ENCODE measurements at regions not wholly inside any gene's neighbourhood (a gene's known extent, or its start where the extent isn't known, plus 50 kb on each side); places are given as distances from the start of the nearest gene placed in this dataset.

DNA sequence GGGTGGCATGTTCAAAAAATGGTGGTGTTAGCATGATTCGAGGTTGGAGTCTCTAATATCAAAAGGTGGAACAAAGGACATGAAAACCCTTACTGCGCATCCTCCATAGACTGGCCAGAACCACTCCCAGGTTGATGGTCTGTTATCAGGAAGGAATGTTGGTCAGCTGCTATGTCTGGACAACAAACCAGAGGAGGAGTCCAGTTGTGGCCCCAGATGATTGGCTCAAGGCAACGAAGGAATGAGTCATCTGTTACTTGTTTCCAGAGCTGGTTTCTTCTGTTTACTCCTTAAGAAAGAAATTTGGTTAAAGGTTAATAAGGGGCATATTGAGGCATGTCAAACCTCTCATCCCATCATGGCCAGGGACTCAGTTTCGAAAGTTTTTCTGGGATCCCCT, 56.8 kb upstream of the GRIA4 start:
- TF ChIP-seq, protein P1, sequence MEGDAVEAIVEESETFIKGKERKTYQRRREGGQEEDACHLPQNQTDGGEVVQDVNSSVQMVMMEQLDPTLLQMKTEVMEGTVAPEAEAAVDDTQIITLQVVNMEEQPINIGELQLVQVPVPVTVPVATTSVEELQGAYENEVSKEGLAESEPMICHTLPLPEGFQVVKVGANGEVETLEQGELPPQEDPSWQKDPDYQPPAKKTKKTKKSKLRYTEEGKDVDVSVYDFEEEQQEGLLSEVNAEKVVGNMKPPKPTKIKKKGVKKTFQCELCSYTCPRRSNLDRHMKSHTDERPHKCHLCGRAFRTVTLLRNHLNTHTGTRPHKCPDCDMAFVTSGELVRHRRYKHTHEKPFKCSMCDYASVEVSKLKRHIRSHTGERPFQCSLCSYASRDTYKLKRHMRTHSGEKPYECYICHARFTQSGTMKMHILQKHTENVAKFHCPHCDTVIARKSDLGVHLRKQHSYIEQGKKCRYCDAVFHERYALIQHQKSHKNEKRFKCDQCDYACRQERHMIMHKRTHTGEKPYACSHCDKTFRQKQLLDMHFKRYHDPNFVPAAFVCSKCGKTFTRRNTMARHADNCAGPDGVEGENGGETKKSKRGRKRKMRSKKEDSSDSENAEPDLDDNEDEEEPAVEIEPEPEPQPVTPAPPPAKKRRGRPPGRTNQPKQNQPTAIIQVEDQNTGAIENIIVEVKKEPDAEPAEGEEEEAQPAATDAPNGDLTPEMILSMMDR (IDR thresholded peaks at IDR 0.05) = no peak
- Histone ChIP-seq H3K4me3 (no peak overlapping the region), H3K27ac (no peak overlapping the region)
- DNase-seq (ENCODE audit: low spot score) = no peak

DNA sequence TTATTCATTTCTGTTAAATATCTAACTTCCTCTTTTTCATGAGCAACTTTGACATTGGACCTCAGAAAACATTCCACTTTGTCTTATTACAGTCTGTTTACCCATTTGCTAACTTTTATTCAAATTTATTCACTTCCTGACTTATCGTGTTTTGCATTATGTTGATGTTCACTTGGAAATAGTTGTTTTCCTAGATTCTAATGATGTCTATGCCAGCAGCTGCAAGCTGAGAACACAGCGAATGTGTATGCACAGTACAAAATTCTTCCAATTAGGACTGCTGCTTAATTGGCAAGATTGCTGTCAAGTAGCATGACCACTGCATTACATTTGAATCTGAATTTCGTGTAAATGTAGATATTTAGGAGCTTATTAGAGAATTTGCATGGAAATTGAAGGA, 61.5 kb upstream of the GRIA4 start:
- no peak for DNase-seq (ENCODE audit: low spot score)
- Histone ChIP-seq H3K4me3 (no peak overlapping the region), H3K27ac (no peak overlapping the region)
- TF ChIP-seq, protein P1 (IDR thresholded peaks at IDR 0.05) = no peak

DNA sequence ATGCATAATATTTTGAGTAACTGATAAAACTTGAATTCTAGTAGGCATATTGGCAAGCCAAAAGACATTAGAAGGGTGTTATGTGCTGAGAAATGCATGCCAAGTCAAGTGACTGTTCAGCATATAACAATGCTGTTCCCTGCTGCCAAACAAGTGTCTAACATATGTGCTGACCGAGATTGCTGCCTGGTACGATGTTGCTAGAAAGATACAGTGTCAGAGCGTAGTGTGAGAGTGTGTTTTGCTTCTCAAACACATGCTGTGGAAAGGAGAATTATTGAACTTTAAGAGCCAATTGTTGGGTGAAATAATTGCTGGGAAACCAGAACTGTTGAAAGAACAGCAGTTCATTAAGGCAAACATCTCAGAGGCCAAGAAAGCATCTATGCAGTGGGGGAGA, 71.3 kb upstream of the GRIA4 start:
- TF ChIP-seq, protein P1 (IDR thresholded peaks at IDR 0.05) = no peak

DNA sequence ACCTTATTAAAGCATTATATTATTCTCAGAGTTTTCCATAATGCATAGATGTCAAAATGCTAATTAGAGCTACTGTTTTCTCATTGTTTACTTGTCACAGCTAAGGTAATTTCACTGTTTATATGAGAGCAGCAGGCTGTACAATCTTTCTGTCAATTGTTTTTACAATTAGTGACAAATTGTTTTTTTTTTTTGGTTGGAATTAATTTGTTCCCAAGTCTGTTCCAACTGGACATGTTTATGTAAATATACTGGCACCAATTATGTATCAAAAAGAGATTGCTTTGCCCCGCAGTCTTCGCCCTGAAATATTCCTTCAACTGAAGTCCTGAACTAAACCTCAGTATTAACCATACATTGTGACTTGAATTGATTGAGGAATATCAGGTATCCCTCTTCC, 72.3 kb upstream of the GRIA4 start:
- H3K27ac ChIP-seq = no peak overlapping the region
- TF ChIP-seq, protein P1 (IDR thresholded peaks at IDR 0.05) = no peak
- H3K4me3 ChIP-seq = no peak overlapping the region
- no peak for DNase-seq (ENCODE audit: low spot score)

More for the DNA sequence above, 71.3 kb upstream of the GRIA4 start:
- Histone ChIP-seq H3K27ac (no peak overlapping the region), H3K4me3 (no peak overlapping the region)
- no peak for DNase-seq (ENCODE audit: low spot score)

DNA sequence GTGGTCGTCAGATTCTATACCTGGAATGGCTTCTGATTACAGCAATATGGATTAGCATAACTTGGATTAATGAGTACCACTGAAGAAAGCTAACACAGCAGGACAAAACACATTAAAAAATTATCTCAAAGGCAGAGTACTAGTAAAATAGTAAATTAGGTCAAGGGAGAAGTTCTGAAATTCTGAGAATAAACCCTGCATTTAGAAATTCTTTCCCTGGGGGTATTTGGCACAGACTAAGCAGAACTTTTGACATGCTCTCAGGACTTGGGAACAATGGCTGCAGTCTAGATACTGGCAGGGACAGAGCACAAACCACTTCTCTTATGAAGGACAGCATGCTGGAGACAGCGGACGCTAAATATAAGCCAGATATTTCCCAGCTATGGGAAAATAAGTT, 85.6 kb upstream of the GRIA4 start:
- no peak for DNase-seq (ENCODE audit: low spot score)
- TF ChIP-seq, protein P1 (IDR thresholded peaks at IDR 0.05) = no peak
- H3K27ac ChIP-seq = no peak overlapping the region
- H3K4me3 ChIP-seq = no peak overlapping the region

DNA sequence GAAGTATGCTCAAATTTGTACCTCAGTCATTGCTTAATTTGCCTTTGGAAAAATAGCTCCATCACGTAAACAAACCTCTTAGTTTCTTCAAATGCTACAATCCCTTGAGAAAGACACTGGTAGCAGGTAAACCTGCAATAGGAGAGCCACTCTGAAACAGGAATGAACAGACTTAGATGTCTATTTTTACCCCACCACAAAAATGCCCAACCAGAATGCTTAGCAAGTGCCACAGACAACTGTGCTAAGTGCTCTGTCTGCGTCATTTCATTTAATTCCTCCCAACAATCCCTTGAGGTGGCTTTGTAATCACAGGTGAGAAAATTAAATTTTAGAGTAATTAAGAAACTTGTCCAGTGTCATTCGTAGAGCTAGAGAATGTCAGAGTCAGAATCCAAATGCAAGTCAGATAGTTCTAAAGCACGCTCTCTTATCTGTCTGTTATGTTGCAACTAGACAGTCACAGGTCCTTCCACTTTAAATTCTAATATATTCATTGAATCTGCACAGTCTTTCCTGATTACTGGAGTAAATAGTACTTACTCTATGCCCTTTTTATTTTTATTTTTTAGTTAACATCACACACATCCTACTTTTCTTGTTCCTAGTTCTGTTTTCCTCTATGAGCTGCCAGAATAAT, 89.0 kb upstream of the GRIA4 start:
- Histone ChIP-seq H3K27ac (no peak overlapping the region), H3K4me3 (no peak overlapping the region)
- TF ChIP-seq, protein P1 (IDR thresholded peaks at IDR 0.05) = no peak
- no peak for DNase-seq (ENCODE audit: low spot score)

DNA sequence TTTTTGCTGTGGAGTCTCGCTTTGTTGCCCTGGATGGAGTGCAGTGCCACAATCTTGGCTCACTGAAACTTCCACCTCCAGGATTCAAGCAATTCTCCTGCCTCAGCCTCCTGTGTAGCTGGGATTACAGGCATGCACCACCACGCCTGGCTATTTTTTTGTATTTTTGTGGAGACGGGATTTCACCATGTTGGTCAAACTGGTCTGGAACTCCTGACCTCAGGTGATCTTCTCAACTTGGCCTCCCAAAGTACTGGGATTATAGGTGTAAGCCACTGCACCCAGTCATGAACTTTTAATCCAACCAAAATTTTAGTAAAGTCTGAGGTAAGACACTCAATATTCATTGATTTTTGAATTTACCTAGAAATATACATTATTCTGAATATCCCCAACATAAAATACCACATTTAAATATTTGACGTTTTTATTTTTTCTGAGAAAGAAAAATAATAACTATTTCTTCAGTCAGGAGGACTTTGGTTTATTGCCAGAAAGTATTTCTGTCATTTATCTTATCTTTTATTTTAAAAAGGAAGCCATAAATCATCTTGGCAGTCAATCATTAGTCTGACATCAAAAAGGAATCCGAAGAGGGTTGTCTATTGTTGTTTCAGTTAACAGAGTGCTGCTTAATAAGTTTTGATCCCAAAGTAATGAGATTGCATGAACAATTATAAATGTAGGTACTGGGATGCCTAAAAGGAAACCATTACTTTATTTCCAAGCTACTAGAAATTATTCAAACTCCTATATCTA, 102.2 kb upstream of the GRIA4 start:
- no peak overlapping the region for H3K27ac ChIP-seq
- H3K4me3 ChIP-seq = no peak overlapping the region
- no peak for DNase-seq (ENCODE audit: low spot score)
- TF ChIP-seq, protein P1 (IDR thresholded peaks at IDR 0.05) = no peak
